ENCODE measurements at regions not wholly inside any gene's neighbourhood (a gene's known extent, or its start where the extent isn't known, plus 50 kb on each side); places are given as distances from the start of the nearest gene placed in this dataset.
A peak's percentile ranks its signal among the peaks of the same experiment; 100 is the strongest.
"Not testable (repeated sequence)": the region's sequence is repeated elsewhere in the genome, so short reads cannot be mapped to it uniquely, and the experiment has no call there.

DNA sequence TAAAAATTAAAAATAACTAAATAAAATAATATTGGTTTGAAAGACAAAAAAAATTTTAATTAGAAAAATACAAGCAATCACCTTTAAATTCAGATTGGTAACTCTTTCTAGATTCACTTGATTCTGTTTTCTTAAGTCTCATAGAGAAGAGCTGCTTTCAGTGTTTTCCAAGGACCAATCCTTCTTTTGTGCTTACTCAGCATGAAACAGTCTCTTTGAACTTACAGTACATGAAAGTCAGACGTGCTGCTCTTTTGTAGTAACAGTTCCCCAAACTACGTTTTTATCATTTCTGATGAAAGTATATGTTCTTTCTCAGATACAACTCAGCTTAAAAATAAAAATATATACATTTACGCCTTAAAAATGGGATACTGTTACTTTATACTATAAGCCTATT, 171.9 kb upstream of the CCDC54 start:
- peak; percentile 54 for DNase-seq (ENCODE audit: low read depth, low spot score)
- in situ Hi-C loops (cut with HindIII; ENCODE audit: low pct_unique_long_range_greater_than_20kb, low sequenced_read_pairs) = no loop called here

DNA sequence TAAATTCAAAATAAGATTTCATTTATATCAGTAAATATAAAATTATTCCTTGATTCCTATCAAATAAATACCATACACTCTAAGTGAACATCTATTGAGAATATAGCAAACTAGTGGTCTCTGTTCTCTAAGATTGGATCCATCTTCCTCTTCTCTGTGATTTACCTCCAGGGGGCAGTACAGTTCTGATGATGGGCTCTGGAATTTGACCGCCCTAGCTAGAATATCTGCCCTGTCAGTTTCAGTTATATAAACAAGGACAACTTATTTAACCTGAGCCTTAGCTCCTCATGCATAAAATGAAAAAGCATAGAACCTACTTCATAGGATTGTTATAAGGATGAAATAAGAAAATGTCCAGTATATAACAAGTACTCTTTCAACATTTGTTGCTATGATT, 171.1 kb upstream of the CCDC54 start:
- DNase-seq (ENCODE audit: low read depth, low spot score) = peak; percentile 89
- in situ Hi-C loops (cut with HindIII; ENCODE audit: low pct_unique_long_range_greater_than_20kb, low sequenced_read_pairs) = no loop called here

DNA sequence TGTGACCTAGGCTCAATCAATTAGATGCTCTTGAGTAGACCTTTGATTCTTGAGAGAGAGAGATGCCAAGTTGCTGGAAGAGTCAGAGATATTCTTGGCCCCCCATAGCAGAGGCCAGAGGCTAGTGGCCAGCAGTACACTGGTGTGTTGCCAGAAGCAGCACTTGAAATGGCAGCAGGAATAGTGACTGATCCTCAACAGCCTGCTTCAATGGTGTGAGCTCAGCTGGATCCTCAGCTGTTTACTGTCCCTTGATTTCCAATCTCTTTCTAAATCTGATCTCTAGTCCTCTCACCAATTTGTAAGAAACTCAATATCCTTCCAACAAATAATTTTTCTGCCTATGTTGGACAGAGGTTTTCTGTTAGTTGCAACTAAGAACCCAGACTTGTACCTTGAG, 170.3 kb upstream of the CCDC54 start:
- DNase-seq (ENCODE audit: low read depth, low spot score) = no peak
- in situ Hi-C loops (cut with HindIII; ENCODE audit: low pct_unique_long_range_greater_than_20kb, low sequenced_read_pairs) = no loop called here

DNA sequence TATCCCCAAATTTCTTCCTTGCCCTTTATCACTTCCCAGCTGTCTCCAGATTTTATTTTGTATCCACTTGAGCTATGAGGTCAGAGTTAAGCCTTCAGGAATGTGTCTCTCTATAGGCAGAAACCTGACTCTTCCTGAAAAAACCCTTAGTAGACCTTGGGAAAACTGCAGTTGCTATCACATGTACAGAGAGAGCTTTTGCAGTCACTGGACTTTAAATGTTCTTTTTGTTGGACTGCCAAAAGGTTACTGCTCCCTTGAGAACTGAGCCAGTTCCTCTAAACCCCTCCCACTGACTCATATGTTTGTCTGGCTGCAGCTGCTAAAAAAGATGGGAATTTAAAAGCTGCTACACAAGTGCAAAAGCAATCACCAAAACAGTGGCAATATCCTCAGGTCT, 169.1 kb upstream of the CCDC54 start:
- peak; percentile 100 for DNase-seq (ENCODE audit: low read depth, low spot score)
- in situ Hi-C loops (cut with HindIII; ENCODE audit: low pct_unique_long_range_greater_than_20kb, low sequenced_read_pairs) = no loop called here

DNA sequence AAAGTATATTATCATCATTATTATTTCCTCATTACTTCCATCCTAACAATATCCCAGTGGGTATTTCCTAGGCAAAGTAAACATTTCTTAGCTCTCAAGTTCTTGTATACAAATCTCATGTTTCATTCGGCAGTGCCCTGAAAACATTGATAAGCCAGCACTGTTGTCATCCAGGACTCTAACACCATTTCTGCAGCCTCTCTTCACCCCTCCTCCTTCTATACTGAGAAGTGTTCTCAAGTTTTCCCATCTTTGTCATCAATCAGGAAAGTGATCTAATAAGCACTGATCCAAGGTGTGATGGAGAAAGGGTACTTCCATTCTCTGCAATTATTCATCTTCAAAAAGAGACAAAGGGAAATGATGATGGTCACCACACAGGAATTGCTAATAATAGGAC, 168.4 kb upstream of the CCDC54 start:
- in situ Hi-C loops (cut with HindIII; ENCODE audit: low pct_unique_long_range_greater_than_20kb, low sequenced_read_pairs) = no loop called here

DNA sequence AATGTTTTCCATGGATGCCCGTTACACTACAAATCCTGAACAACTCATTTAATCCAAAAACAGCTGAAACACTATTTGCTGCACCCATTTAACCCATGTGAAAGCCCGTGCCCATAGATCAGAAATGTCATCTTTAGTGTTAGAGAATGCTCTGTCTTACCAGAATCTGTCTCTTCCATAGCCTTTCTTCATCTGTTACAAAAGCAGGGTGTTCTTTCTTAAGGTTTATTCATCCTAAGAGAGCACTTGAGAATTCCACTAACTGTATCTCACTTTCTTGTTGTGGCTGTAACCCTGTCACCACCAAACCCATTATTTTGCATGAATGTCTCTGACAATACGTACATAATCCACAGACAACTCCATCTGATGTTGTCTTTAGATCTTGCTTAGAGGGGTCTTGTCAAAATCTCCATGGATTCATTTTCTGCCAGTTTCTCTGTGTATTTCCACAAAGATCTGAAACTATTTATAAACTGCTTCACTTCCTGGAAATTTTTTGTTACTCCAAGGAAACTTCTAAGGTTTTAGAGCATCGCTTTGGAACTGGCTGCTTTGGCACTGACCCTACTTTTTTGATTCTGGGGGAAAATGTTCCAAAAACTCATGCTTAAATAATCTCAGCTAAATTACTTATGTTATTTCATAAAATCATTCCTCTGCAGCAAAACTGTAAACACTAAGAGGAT, 167.8 kb upstream of the CCDC54 start:
- in situ Hi-C loops (cut with HindIII; ENCODE audit: low pct_unique_long_range_greater_than_20kb, low sequenced_read_pairs) = no loop called here
- DNase-seq (ENCODE audit: low read depth, low spot score) = no peak

More for the DNA sequence above, 168.4 kb upstream of the CCDC54 start:
- DNase-seq (ENCODE audit: low read depth, low spot score) = no peak

DNA sequence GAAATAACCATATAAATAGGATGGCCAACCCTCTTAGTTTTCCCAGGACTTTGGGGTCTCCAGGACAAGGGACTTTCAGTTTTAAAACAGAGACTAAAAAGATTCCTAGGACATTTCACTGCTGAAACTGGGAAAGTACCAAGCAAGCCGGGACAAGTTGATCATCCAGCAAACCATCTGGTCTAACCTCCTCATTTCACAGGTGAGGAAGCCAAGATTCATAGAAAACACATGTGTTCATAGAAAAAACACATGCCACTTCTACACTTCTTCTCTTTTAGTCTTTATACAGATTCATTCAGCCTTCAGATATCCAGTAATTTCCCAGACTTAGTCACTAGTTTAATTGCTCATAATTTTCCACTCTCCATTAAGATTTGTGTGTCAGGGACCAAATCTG, 165.6 kb upstream of the CCDC54 start:
- no peak for DNase-seq (ENCODE audit: low read depth, low spot score)
- in situ Hi-C loops (cut with HindIII; ENCODE audit: low pct_unique_long_range_greater_than_20kb, low sequenced_read_pairs) = no loop called here

DNA sequence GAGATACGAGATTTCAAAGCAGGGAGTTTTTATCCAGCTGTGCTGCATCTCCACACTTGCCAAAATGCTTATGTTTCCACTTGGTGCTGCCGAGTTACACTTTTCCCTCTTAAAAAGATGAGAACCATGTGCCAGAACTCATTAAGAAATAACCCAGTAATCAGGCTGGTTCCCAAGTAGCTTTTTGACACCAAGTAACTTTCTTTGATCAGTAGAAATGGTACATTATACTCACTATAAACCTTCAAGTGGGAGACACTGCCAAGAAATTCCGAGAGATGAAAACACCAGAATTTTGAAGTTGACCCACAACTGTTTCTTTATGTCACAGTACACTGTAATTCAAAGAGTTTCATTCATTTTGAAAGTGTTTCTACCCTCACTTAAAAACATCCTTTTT, 164.6 kb upstream of the CCDC54 start:
- no peak for DNase-seq (ENCODE audit: low read depth, low spot score)
- in situ Hi-C loops (cut with HindIII; ENCODE audit: low pct_unique_long_range_greater_than_20kb, low sequenced_read_pairs) = no loop called here

DNA sequence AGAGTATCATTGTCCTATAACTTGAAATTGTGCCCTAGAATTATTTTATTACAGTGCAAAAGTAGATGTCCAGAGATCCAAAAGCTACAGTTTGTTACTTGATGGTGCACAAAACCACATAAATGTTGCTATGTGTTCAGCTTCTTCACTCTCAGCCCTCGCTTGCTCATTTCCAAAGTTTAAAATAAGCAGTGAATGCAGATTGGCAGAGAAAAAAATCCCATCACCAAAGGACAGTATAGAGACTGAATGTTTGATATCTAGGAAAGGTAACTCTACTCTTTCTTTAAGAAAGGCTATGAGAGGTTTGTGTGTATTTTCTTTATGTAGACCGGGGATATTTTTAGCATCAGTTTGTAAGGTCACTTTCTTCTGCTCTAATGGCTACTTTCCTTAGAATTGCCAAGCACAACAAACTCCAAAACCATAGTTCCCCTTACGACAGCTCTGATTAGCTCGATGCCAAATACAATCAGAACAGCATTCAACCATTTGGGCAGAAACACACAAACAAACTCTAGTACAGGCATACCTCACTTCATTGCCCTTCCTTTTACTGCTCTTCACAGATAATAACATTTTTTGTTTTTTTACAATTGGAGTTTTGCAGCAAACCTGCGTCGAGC, 164.1 kb upstream of the CCDC54 start:
- no peak for DNase-seq (ENCODE audit: low read depth, low spot score)
- in situ Hi-C loops (cut with HindIII; ENCODE audit: low pct_unique_long_range_greater_than_20kb, low sequenced_read_pairs) = no loop called here

DNA sequence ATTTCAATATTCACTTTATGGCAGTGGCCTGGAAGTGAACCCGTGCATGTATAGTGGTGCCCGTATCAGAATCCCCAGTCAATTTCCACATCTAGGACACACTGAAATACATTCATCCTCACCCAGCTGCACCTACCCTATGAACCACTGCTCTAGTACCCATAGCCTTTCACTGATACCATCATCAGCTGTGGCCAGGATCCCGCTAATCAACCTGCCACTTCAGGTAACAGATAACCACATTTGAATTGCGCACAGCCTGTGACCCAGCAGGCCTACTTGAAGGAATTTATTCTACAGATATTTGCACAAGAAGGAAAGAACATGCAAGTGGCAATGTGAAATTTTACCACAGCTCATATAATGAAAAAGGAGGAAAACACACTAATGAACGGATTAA, 161.0 kb upstream of the CCDC54 start:
- in situ Hi-C loops (cut with HindIII; ENCODE audit: low pct_unique_long_range_greater_than_20kb, low sequenced_read_pairs) = no loop called here
- DNase-seq (ENCODE audit: low read depth, low spot score) = no peak

DNA sequence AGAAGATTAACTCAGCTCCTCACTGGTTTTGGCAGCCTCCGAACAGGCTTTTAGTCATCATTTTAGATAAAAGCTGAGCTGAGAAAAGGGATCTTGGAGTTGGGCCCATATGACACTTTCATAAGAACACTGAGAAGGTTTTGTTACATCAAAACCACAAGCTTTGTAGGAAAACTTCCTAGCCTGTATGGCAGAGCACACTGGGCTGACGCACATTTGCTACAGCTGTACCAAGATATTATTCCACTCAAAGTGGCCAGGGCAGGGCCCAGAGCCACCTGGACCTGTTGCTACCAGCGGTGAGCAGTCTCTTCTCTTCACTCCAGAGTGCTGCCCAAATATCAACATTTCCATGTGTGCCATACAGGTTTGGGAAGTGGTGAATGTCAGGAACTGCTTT, 160.5 kb upstream of the CCDC54 start:
- DNase-seq (ENCODE audit: low read depth, low spot score) = peak; percentile 89
- in situ Hi-C loops (cut with HindIII; ENCODE audit: low pct_unique_long_range_greater_than_20kb, low sequenced_read_pairs) = no loop called here

DNA sequence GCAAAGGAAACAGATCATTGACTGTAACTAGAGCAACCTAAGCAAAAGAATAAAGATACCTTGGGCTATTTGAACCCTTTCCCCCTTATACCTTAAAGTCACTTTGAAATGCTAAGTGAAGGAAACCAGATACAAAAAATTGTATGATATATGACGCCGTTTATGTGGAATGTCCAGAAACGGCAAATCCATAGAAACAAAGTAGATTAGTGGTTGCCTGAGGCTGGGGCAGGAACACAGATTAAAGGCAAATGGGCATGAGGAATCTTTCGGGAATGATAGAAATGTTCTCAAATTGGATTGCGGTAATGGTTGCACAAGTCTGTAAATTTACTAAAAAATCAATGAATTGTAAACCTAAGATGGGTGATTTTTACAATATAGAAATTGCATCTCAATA, 160.1 kb upstream of the CCDC54 start:
- in situ Hi-C loops (cut with HindIII; ENCODE audit: low pct_unique_long_range_greater_than_20kb, low sequenced_read_pairs) = no loop called here
- DNase-seq (ENCODE audit: low read depth, low spot score) = peak; percentile 89

DNA sequence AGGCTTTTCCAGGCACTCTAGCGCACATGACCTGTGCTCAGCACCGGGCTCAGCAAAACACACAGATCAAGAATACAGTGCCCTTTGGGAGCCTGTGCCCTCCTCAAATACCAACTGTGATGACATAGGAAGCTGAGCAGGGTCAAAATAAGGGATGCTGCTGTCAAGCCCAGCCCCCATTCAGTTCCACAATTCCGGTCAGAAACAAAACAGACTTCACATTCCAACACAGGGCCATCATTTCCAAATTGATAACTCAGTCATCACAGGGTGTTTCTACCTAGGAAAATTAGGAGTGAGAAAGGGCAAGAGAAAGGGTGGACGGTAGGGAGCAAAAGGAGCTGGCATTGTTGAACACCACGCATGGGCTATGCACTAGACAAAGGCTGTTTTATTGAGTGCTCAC, 158.4 kb upstream of the CCDC54 start:
- DNase-seq (ENCODE audit: low read depth, low spot score) = peak; percentile 99
- in situ Hi-C loops (cut with HindIII; ENCODE audit: low pct_unique_long_range_greater_than_20kb, low sequenced_read_pairs) = no loop called here

DNA sequence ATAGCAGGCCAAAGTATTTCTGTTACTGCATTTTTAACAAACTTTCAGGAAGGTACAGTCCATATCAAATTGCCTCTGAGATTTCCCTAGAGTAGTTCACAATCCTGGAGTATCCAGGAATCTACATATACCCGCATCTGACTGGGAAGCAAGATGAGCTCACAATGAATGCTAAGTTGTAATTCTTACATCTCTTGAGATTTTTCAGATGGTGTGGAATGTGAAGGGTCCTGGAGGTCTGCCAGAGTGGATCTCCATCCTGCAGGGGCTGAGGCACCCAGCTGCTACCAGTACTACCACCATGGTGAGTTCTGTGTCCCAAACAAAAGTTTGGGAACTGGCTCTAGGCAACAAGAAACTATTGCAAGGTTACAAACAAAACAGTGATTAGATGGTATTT, 156.7 kb upstream of the CCDC54 start:
- no peak for DNase-seq (ENCODE audit: low read depth, low spot score)
- in situ Hi-C loops (cut with HindIII; ENCODE audit: low pct_unique_long_range_greater_than_20kb, low sequenced_read_pairs) = no loop called here

DNA sequence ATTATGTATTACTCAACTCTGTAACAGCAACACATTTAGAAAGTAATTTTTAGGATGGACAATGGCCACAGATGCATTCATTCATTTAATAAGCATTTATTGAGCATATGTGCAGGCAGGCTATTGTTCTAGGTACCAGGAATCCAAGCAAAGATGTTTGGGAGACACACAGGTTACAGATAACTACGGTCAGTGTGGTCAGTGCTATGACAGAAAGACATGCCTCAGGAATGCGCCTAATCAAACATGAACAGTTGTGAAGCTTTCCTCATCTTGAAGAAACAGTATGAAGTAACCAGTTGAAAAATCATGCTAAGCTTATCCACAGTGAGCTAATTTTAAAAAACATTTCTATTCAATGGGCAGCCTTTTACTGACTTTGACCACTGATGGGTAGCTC, 155.4 kb upstream of the CCDC54 start:
- DNase-seq (ENCODE audit: low read depth, low spot score) = no peak
- in situ Hi-C loops (cut with HindIII; ENCODE audit: low pct_unique_long_range_greater_than_20kb, low sequenced_read_pairs) = no loop called here

DNA sequence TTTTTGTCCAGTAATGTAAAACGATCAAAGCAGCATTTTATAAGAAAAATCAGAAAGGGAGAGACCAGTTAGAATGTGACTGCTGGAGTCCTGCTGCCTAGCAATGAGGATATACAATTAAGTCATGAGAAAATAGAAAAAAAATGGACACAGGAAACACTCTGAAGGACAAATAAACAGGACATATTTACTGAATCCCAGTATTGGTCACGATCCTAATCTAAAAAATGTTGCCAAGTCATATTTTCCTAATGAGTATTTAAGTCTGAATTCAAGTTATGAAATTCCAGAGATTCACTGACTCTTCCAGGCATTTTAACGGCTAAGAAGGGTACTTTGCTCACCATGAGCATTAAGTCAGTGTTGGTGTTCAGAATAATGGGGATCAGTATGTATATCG, 154.3 kb upstream of the CCDC54 start:
- in situ Hi-C loops (cut with HindIII; ENCODE audit: low pct_unique_long_range_greater_than_20kb, low sequenced_read_pairs) = no loop called here
- no peak for DNase-seq (ENCODE audit: low read depth, low spot score)

DNA sequence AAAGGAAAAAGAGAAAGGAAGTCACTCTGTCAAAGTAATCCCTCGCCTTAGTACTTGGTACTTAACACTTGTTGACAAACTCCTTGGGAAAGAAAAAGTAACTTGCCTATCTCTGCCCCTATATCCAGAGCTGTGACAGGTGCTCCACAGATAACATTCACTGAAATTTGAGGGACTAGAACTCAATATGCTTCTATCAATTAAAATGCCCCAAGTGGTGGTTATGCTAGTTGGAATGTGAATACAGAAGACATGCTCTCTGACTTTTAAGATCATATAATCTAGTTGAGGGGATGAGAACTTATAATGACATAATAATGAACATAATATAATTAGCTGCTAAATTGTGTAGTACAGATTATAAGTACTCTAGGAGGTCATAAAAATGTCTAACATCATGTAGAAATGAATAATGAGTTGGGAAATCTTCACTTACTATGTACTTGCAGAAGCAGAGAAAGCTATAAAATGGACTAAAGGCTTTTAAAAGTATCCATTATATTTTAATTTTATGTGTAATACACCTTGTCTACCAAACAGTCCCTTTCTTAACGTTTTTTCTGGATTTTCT, 153.1 kb upstream of the CCDC54 start:
- in situ Hi-C loops (cut with HindIII; ENCODE audit: low pct_unique_long_range_greater_than_20kb, low sequenced_read_pairs) = no loop called here
- DNase-seq (ENCODE audit: low read depth, low spot score) = no peak

DNA sequence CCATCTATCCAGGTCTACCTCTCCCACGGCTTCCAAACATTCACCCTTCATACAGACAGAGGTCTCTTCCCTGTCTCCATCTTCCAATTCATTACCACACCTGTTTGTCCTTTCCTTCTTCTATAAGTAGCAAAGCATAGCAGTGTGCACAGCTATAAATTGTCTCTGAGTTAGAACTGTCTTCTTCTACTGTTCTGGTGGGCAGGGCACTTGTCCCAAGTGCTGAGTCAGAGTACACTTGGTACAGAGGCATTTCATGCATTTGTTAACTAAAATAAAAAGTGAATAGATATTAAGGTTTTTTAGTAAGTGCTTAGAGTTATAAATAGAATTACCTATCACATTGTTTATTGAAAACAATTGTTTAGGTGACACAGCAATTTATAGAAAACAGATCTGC, 150.1 kb upstream of the CCDC54 start:
- in situ Hi-C loops (cut with HindIII; ENCODE audit: low pct_unique_long_range_greater_than_20kb, low sequenced_read_pairs) = no loop called here
- DNase-seq (ENCODE audit: low read depth, low spot score) = no peak

DNA sequence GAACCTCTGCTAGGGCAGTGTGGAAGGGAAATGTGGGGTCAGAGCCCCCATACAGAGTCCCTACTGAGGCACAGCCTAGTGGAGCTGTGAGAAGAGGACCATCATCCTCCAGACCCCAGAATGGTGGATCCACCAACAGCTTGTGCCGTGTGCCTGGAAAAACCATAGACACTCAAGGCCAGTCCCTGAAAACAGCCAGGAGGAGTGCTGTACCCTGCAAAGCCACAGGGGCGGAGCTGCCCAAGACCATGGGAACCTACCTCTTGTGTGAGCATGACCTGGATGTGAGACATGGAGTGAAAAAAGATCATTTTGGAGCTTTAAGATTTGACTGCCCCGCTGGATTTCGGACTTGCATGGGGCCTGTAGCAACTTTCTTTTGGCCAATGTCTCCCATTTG, 143.4 kb upstream of the CCDC54 start:
- DNase-seq (ENCODE audit: low read depth, low spot score); in situ Hi-C loops (cut with HindIII; ENCODE audit: low pct_unique_long_range_greater_than_20kb, low sequenced_read_pairs): not testable (repeated sequence)

Measured in SK-MEL-5 (cell line).